Hepatocyte (in vitro differentiated cells): ENCODE measurements at regions not wholly inside any gene's neighbourhood (a gene's known extent, or its start where the extent isn't known, plus 50 kb on each side); places are given as distances from the start of the nearest gene placed in this dataset.

Source experiments
- CTCF ChIP-seq: fragments of 200-600 bp; sonication (generic); IDR thresholded peaks from 2 replicates; pipeline ENCODE4 v1.5.1; 2016; ENCODE audit warnings: antibody characterized with exemption, mild to moderate bottlenecking; ENCODE audit not compliant: poor library complexity
- EZH2 ChIP-seq: fragments of 200-600 bp; sonication (generic); IDR thresholded peaks from 2 replicates; pipeline ENCODE4 v1.6.1; 2016; ENCODE audit warnings: antibody characterized with exemption, mild to moderate bottlenecking, borderline replicate concordance
- EZH2phosphoT487 ChIP-seq: fragments of 200-600 bp; sonication (generic); IDR thresholded peaks from one replicate; pipeline ENCODE4 v1.6.1; 2018; ENCODE audit warnings: antibody characterized with exemption, mild to moderate bottlenecking, low read depth, moderate library complexity; ENCODE audit not compliant: unreplicated experiment, severe bottlenecking

DNA sequence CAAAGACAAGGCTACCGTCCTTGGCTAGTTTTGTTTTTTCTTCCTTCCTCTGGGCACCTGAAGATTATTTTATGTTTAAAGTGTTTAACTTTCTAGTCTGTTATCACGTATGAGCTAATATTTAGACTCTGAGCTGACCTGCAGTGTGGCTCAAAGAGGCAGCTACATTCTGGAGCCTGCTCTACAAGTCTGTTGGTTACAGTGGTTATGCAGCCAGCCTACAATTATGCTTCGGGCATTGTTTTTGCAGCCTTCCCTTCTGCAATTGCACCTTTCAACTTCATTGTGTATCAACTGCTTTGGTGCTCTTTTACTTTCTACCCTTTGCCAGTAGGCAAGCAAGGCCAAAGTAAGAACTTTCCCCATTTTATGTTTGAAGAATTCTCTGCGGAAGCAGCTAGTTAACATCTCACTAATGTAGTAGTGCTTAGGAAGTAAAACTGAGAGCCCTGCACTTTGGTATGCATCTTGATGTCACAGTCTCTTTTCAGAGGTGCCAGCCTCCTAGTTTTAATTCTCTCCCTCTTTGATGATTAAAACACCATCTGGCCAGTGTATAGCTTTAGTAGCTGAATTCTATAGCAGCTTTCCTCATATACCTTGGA, 322.1 kb downstream of the FAM170A start:
- TF ChIP-seq CTCF (no peak), EZH2 (no peak), EZH2phosphoT487 (no peak)
